Fibroblast of lung (primary cell): ENCODE measurements at regions not wholly inside any gene's neighbourhood (a gene's known extent, or its start where the extent isn't known, plus 50 kb on each side); places are given as distances from the start of the nearest gene placed in this dataset.

ENCODE experiments used
- DNase-seq, 2 donors: peaks; one replicate each; pipeline versions ENCODE4 v3.0.0 to v3.0.0-alpha.2; 2010; ENCODE audit warnings: low read depth in 2 of 2
- H2AFZ ChIP-seq: 2 replicates; pipeline ENCODE4 v1.5.1; 2012; ENCODE audit warnings: low read length, control low read depth, inconsistent platforms
- H3K27ac ChIP-seq: 2 replicates; pipeline ENCODE4 v1.5.1; 2011; ENCODE audit warnings: low read length, control low read depth; ENCODE audit not compliant: insufficient read depth
- H3K27me3 ChIP-seq: 2 replicates; pipeline ENCODE4 v1.5.1; 2011; ENCODE audit warnings: mild to moderate bottlenecking, low read length; ENCODE audit not compliant: control insufficient read depth, insufficient read depth
- H3K36me3 ChIP-seq: 2 replicates; pipeline ENCODE4 v1.5.1; 2011; ENCODE audit warnings: low read length; ENCODE audit not compliant: control insufficient read depth, insufficient read depth
- H3K4me1 ChIP-seq: 2 replicates; pipeline ENCODE4 v1.5.1; 2011; ENCODE audit warnings: low read length; ENCODE audit not compliant: control insufficient read depth, insufficient read depth; ENCODE audit errors: extremely low read depth
- H3K4me2 ChIP-seq: 2 replicates; pipeline ENCODE4 v1.5.1; 2011; ENCODE audit warnings: low read length, control low read depth; ENCODE audit not compliant: insufficient read depth; ENCODE audit errors: extremely low read depth
- H3K4me3 ChIP-seq, 4 experiments: fragments of 200-600 bp in 1 of 4; sonication (generic) in 1 of 4; replicated peaks in 1 of 4; 2 replicates each; pipeline ENCODE4 v1.5.1; 2011 to 2016; ENCODE audit warnings: low read length in 4 of 4, low read depth in 3 of 4, mild to moderate bottlenecking in 3 of 4, control low read depth in 2 of 4, inconsistent platforms in 1 of 4, mixed read lengths in 1 of 4; ENCODE audit not compliant: insufficient read depth in 1 of 4; ENCODE audit errors: control extremely low read depth in 1 of 4
- H3K79me2 ChIP-seq: 2 replicates; pipeline ENCODE4 v1.5.1; 2012; ENCODE audit warnings: mild to moderate bottlenecking, low read length, inconsistent platforms; ENCODE audit not compliant: control insufficient read depth, insufficient read depth
- H3K9ac ChIP-seq: 2 replicates; pipeline ENCODE4 v1.5.1; 2011; ENCODE audit warnings: mild to moderate bottlenecking, low read length, control low read depth; ENCODE audit not compliant: insufficient read depth
- H3K9me3 ChIP-seq: 2 replicates; pipeline ENCODE4 v1.5.1; 2012; ENCODE audit warnings: low read depth, low read length; ENCODE audit not compliant: control insufficient read depth, insufficient read depth
- H4K20me1 ChIP-seq: 2 replicates; pipeline ENCODE4 v1.5.1; 2011; ENCODE audit warnings: low read length; ENCODE audit not compliant: control insufficient read depth, insufficient read depth; ENCODE audit errors: extremely low read depth
- CTCF ChIP-seq, 2 donors: IDR thresholded peaks in 1 of 2; conservative IDR thresholded peaks in 1 of 2; 1 replicate in 1 of 2; 2 replicates in 1 of 2; pipeline ENCODE4 v1.5.1; 2011 to 2012; ENCODE audit warnings: low read length in 2 of 2, control low read depth in 1 of 2, inconsistent platforms in 1 of 2, low read depth in 1 of 2, mild to moderate bottlenecking in 1 of 2
- EZH2 ChIP-seq: IDR thresholded peaks from 2 replicates; pipeline ENCODE4 v1.5.1; 2012; ENCODE audit warnings: low read length, control low read depth, mild to moderate bottlenecking; ENCODE audit errors: missing control alignments

- Histone ChIP-seq H3K36me3 (no peaks in the 10 kb centered on the region), H4K20me1 (no peaks in the 10 kb centered on the region), H3K27me3 (peaks cover 6% of the 10 kb centered on the region), H3K4me1 (no peaks in the 10 kb centered on the region), H3K27ac (no peak overlapping the region), H3K9ac (no peak overlapping the region), H3K4me3 (no peak overlapping the region), H3K79me2 (no peaks in the 10 kb centered on the region), H3K4me2 (no peak overlapping the region), H2AFZ (no peak overlapping the region), H3K9me3 (no peaks in the 10 kb centered on the region)
- no peak for TF ChIP-seq EZH2
- TF ChIP-seq CTCF (conservative IDR thresholded peaks at IDR 0.05 in 1 of 2, IDR thresholded peaks at IDR 0.05 in 1 of 2; ENCODE audit: low read depth in 1 of 2, low read length in 2 of 2) = no peak
- DNase-seq = no peak
Observed at GRCh38 chr4:108458681-108459080, 161.7 kb upstream of the RPL34 start.

GRCh38 chr4:108454227-108454626, 166.1 kb upstream of the RPL34 start:
- H2AFZ ChIP-seq = no peak overlapping the region
- no peak overlapping the region for H3K4me3 ChIP-seq
- H3K9me3 ChIP-seq = no peaks in the 10 kb centered on the region
- no peaks in the 10 kb centered on the region for H3K79me2 ChIP-seq
- no peaks in the 10 kb centered on the region for H4K20me1 ChIP-seq
- H3K9ac ChIP-seq = no peak overlapping the region
- no peak for TF ChIP-seq CTCF (conservative IDR thresholded peaks at IDR 0.05 in 1 of 2, IDR thresholded peaks at IDR 0.05 in 1 of 2; ENCODE audit: low read depth in 1 of 2, low read length in 2 of 2)
- peaks cover 6% of the 10 kb centered on the region for H3K27me3 ChIP-seq
- H3K4me1 ChIP-seq = no peaks in the 10 kb centered on the region
- DNase-seq = peak in 1 of 2 donors; percentile 45
- no peaks in the 10 kb centered on the region for H3K36me3 ChIP-seq
- no peak overlapping the region for H3K27ac ChIP-seq
- no peak overlapping the region for H3K4me2 ChIP-seq

- TF ChIP-seq EZH2 (no peak), CTCF (conservative IDR thresholded peaks at IDR 0.05 in 1 of 2, IDR thresholded peaks at IDR 0.05 in 1 of 2; ENCODE audit: low read depth in 1 of 2, low read length in 2 of 2) (no peak)
- H2AFZ ChIP-seq = no peak overlapping the region
- no peak overlapping the region for H3K4me3 ChIP-seq
- no peaks in the 10 kb centered on the region for H3K9me3 ChIP-seq
- H4K20me1 ChIP-seq = no peaks in the 10 kb centered on the region
- no peaks in the 10 kb centered on the region for H3K4me1 ChIP-seq
- H3K27me3 ChIP-seq = peaks cover 6% of the 10 kb centered on the region
- H3K79me2 ChIP-seq = no peaks in the 10 kb centered on the region
- H3K4me2 ChIP-seq = no peak overlapping the region
- DNase-seq = no peak
- no peaks in the 10 kb centered on the region for H3K36me3 ChIP-seq
- no peak overlapping the region for H3K9ac ChIP-seq
- no peak overlapping the region for H3K27ac ChIP-seq
Observed at GRCh38 chr4:108453366-108453765, 167.0 kb upstream of the RPL34 start.
